ENCODE measurements at regions not wholly inside any gene's neighbourhood (a gene's known extent, or its start where the extent isn't known, plus 50 kb on each side); places are given as distances from the start of the nearest gene placed in this dataset.
"Not testable (repeated sequence)": the region's sequence is repeated elsewhere in the genome, so short reads cannot be mapped to it uniquely, and the experiment has no call there.

GRCh38 chr13:84605927-84606326 is 723.7 kb upstream of the SLITRK1 start:
- DNase-seq (ENCODE audit: low spot score), result no peak

- DNase-seq (ENCODE audit: low spot score), result no peak
Observed at GRCh38 chr13:84591444-84591843, 709.2 kb upstream of the SLITRK1 start.

DNA sequence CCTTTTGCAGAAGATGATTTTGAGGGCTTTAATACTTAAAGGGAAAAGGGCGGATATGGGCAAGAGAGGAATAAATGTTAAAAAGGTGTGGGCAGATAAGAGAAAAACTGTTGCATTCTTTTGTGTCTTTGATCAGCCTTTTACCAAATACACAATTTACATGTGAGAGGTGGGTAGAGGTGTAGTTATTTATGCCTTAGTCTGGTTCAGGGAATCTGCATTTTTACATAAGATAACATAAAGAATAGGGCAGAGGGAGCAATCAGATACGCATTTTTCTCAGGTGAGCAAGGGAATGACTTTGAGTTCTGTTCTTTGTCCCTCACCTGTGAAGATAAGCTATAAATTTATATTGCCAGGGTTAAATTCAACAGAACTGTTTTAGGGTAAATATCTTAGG is 708.4 kb upstream of the SLITRK1 start:
- no peak for DNase-seq (ENCODE audit: low spot score)

DNA sequence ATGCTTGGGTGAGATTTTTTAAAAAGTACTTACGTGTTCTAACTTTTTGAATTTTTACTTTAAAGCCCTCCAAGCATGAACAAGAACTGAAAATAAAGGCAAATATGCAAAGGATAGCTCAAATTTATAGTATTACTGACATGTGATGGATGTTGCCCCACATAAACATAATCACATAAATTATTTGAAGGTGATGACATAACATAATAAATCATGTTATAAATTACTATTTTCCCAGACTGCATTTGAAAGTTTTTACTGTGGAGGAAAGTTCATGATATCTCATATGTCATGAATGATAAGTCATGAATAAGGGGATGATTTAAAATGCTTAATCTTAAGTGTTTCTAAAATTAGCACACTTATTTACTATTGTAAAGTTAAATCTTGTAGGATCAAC is 705.7 kb upstream of the SLITRK1 start:
- DNase-seq (ENCODE audit: low spot score), result no peak

DNA sequence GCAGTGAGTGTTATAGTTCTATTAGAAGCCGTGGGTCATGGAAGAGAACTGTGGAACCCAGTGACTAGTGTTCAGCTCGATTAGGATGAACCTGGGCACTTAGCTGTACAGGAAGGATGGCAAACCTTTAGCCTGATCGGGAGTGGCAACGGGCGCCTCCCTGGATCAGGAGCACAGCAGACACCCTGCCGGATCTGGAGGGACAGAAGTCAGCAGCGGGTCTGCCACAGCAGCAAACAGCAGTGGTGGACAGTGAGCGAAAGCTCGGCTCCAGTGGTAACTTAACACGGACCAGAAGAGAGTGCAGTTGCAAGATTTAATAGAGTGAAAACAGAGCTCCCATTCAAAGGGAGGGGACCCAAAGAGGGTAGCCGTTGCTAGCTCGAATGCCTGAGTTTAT is 697.6 kb upstream of the SLITRK1 start:
- not testable (repeated sequence) for DNase-seq (ENCODE audit: low spot score)

GRCh38 chr13:84574851-84575250 is 692.6 kb upstream of the SLITRK1 start:
- no peak for DNase-seq (ENCODE audit: low spot score)

DNA sequence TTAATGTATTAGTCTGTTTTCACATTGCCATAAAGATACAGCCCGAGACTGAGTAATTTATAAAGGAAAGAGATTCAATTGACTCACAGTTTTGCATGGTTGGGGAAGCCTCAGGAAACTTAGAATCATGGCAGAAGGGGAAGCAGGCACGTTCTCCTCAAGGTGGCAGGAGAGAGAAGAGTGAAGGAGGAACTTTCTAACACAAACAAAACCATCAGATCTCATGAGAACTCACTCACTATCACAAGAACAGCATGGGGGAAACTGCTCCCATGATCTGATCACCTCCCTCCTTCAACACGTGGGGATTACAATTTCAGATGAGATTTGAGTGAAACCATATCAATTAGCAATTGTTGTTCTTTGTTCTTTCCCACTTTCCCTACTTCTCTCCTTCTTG is 689.0 kb upstream of the SLITRK1 start:
- DNase-seq (ENCODE audit: low spot score), result no peak

DNA sequence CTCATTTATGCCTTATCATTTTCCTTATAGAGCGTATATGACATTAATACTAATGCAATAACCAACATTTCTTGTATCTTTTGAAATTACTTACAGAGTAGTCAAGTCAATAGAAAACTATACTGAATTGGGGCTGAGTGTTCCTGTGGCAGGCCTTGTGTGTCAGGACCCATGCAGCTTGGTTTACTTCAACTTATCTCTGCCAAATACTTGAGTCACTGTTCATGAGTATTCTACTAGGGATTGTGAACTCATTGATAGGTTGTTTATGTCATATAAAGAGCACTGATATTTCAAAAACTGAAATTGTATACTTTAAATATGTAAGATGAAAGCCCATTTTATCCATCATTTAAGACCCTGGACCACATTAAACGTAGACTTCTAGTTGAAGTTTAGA is 688.6 kb upstream of the SLITRK1 start:
- no peak for DNase-seq (ENCODE audit: low spot score)

GRCh38 chr13:84569366-84569765 is 687.1 kb upstream of the SLITRK1 start:
- DNase-seq (ENCODE audit: low spot score), result no peak

DNA sequence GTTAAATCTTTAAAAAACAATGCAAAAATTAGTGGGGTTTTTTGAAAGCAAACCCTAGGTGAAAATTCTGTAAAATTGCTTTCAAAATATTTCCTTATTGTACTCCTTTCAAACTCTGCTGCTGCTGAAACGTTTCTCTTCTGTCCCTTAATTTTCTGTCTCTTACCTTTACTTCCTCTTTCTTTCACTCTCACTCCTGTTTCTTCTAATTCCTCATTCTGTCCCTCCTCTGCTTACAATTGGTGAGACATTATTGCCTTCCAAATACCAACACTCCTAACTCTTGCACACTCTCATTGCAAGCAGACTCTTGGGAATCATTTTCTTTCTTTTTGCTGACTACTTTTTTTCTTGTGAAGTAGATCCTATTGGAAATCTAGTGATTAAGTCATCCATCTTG is 685.6 kb upstream of the SLITRK1 start:
- no peak for DNase-seq (ENCODE audit: low spot score)

GRCh38 chr13:84566780-84567179 is 684.5 kb upstream of the SLITRK1 start:
- no peak for DNase-seq (ENCODE audit: low spot score)

GRCh38 chr13:84563611-84564010 is 681.3 kb upstream of the SLITRK1 start:
- no peak for DNase-seq (ENCODE audit: low spot score)

DNA sequence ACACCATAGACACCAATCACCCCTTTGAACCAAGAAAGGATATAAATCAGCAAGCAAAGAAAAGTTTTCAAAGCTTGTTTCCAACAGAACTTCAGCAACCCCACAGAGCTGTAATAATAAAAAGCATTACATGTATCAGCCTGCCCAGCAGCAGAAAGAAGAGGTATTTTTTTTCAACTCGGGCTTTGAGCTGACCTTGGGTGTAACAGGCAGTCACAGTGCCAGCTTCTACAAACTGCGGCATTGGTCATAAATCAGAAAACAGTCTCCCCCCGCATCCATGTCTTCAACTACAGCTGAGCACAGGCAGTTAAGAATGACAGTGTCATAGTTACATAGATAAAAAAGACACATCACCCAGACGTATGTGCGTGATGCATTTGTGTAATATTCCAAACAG is 671.0 kb upstream of the SLITRK1 start:
- DNase-seq (ENCODE audit: low spot score), result no peak

GRCh38 chr13:84543962-84544361 is 661.7 kb upstream of the SLITRK1 start:
- no peak for DNase-seq (ENCODE audit: low spot score)

DNA sequence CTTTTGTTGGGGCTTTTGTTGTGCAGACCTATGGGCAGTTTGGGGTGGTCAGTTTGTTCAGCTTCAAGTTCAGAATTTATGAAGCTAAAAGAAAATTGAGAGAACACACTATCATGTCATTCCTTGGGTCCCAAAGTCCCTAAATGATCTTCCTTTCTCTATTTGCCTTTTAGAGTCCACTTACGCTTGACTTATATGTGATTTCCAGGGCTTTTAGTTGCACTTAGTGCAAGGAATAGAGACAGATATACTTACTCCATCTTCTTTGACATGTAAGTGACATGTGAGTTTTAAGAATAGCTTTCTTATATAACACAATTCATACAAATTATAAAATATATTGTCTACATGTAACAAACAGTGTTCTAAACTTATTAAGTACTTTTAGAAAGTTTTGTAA is 660.1 kb upstream of the SLITRK1 start:
- no peak for DNase-seq (ENCODE audit: low spot score)

- DNase-seq (ENCODE audit: low spot score), result no peak
Observed at GRCh38 chr13:84536906-84537305, 654.6 kb upstream of the SLITRK1 start.

DNA sequence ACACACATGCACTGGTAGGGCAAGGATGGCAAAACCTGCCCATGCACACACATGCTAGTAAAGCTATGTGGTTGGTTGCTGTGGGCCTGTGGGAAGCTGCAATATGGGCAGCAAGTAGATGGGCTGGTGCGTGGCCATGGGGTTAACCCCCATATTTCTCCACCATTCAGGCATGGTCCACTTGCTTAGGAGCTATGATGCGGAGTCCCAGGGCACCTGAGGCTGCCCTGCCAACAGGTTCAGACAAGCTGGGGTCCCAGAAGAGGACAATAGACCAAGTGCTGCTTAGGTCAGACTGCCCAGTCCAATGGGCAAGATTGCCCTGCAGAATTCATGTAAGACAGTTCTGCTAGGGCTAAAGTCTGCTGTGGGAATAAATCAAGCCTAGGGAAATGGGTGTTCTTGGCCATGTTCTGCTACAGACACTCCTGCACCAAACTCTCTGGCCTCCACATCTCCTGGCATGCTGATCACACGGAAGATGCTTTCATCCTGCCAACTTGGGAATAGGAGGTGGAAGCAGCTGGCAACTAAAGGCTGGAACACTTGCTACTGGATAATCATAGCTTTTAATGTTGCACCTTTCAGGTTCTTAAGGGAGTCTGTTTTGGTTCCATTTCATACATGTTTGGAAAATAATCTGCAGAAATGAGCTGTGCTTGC is 646.3 kb upstream of the SLITRK1 start:
- DNase-seq (ENCODE audit: low spot score), result no peak

DNA sequence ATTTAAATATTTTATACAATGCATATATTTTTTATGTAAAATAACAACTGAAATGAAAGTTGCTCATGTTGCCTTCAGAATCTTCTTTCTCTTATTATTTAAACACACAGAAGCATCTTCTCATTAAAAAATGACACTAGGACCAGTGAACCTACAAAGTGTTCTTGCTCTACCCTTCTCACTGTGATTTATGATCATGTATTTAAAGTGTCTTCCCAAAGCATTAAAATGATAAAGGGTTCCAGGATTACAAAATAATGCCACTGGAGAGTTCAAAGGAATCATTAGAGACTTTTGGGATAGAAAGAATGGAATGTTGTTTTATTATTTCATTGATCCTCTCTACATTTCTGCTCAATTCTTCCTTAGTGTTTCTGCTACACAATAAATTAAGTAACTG is 643.6 kb upstream of the SLITRK1 start:
- no peak for DNase-seq (ENCODE audit: low spot score)

DNA sequence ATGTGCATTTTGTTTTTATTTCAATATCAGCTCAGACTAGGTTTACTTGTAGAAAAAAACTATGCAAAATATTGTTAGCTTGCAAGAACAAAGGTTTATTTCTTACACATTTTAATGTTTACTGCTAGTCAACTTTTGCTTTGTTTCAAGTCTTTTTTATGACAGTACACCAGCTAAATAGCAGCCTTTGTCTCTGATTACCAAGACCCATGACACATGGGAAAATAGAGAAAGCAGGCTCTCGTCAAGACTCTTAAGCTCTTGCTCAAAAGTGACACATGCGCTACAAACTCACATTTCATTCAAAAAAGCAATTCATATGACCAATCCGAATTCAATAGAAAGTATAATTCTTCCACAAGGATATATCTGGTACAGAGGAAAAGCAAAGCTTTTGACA is 642.3 kb upstream of the SLITRK1 start:
- no peak for DNase-seq (ENCODE audit: low spot score)

- DNase-seq (ENCODE audit: low spot score), result no peak
Observed at GRCh38 chr13:84500016-84500415, 617.7 kb upstream of the SLITRK1 start.

- DNase-seq (ENCODE audit: low spot score), result no peak
Observed at GRCh38 chr13:84497613-84498012, 615.3 kb upstream of the SLITRK1 start.

DNA sequence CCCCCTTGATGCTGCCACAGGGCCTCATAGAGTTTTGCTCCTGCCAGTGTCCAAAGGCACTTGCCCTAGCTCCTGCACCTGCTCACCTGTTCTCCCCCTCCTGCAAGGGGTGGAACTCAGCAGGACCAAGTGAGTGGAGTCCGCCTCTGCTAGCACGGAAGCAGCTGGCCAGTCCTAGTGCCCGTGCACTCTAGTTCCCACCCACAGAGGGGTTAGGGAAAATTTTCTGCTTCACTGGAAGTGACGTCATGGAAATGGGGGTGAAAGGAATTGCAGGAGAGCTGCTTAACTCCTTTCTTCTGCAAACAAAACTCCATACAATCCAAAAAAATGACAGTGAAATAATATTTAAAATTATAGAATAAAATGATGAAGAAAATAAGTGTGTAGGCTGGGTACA is 609.7 kb upstream of the SLITRK1 start:
- no peak for DNase-seq (ENCODE audit: low spot score)

DNA sequence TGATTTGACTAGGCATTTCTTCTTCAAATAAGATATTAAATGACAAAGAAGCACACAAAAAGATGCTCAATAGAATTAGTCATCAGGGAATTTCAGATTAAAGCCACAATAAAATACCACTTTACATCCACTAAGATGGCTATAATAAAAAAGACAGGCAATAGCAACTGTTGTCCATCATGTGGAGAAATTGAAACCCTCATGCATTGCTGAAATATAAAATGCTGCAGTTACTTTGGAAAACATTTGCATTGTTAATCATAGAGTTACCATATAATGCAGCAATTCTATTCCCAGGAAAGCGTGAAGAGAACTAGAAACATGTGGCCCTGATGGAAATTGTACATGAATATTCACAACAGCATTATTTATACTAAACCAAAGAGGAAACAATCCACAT is 605.5 kb upstream of the SLITRK1 start:
- DNase-seq (ENCODE audit: low spot score), result no peak

GRCh38 chr13:84481958-84482357 is 599.7 kb upstream of the SLITRK1 start:
- no peak for DNase-seq (ENCODE audit: low spot score)

Measured in SK-N-DZ (cell line).